Endothelial cell of umbilical vein (primary cell): ENCODE measurements at regions not wholly inside any gene's neighbourhood (a gene's known extent, or its start where the extent isn't known, plus 50 kb on each side); places are given as distances from the start of the nearest gene placed in this dataset.

Experiments
- POLR2A ChIP-seq: IDR thresholded peaks from 2 replicates; pipeline ENCODE4 v1.6.1; 2012; ENCODE audit warnings: low read depth, mild to moderate bottlenecking, control low read depth, low read length
- POLR2AphosphoS5 ChIP-seq: IDR thresholded peaks from 2 replicates; pipeline ENCODE4 v1.6.1; 2012; ENCODE audit warnings: low read depth, mild to moderate bottlenecking, control low read depth, low read length, moderate library complexity; ENCODE audit not compliant: insufficient read depth
- TF ChIP-seq, protein P1 (sequence below), 2 donors: IDR thresholded peaks; 1 replicate in 1 of 2; 2 replicates in 1 of 2; pipeline ENCODE4 v1.5.1; 2011; ENCODE audit warnings: low read length in 2 of 2, mild to moderate bottlenecking in 2 of 2, moderate library complexity in 2 of 2, control low read depth in 1 of 2, inconsistent platforms in 1 of 2, low read depth in 1 of 2; ENCODE audit not compliant: insufficient read depth in 1 of 2; ENCODE audit errors: extremely low read depth in 1 of 2

DNA sequence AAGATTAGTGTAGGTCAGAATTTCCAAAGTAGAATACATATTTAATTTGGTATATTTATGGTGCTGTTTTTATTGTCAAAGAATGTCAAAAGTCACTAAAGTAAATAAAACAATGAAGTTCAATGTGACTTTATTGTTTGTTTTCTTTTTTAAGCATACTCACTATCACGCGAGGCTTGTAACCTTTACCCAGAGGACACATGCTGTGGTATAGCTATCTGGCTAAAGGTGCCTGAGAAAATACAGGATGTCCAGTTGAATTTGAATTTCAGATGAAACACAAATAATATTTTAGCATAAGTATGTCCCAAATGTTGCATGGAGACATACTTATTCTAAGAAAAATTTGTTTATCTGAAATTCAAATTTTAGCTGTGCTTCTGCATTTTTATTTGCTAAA is 103.3 kb upstream of the KLF7 start:
- TF ChIP-seq POLR2A (no peak), POLR2AphosphoS5 (no peak)
- TF ChIP-seq, protein P1, sequence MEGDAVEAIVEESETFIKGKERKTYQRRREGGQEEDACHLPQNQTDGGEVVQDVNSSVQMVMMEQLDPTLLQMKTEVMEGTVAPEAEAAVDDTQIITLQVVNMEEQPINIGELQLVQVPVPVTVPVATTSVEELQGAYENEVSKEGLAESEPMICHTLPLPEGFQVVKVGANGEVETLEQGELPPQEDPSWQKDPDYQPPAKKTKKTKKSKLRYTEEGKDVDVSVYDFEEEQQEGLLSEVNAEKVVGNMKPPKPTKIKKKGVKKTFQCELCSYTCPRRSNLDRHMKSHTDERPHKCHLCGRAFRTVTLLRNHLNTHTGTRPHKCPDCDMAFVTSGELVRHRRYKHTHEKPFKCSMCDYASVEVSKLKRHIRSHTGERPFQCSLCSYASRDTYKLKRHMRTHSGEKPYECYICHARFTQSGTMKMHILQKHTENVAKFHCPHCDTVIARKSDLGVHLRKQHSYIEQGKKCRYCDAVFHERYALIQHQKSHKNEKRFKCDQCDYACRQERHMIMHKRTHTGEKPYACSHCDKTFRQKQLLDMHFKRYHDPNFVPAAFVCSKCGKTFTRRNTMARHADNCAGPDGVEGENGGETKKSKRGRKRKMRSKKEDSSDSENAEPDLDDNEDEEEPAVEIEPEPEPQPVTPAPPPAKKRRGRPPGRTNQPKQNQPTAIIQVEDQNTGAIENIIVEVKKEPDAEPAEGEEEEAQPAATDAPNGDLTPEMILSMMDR (IDR thresholded peaks at IDR 0.05; ENCODE audit: extremely low read depth in 1 of 2, insufficient read depth in 1 of 2, low read depth in 1 of 2, low read length in 2 of 2) = no peak
